NCI-H82 treated with DMSO at 0.1 percent for 48 hours (cell line): ENCODE measurements at regions not wholly inside any gene's neighbourhood (a gene's known extent, or its start where the extent isn't known, plus 50 kb on each side); places are given as distances from the start of the nearest gene placed in this dataset.
"Not testable (repeated sequence)": the region's sequence is repeated elsewhere in the genome, so short reads cannot be mapped to it uniquely, and the experiment has no call there.

ENCODE experiments used
- DNase-seq: peaks from one replicate; lab custom pipeline; 2025; ENCODE audit not compliant: unreplicated experiment; lab: John Stamatoyannopoulos, UW

GRCh38 chr2:58769111-58769863 is 528.2 kb upstream of the FANCL start:
- DNase-seq: no peak

DNA sequence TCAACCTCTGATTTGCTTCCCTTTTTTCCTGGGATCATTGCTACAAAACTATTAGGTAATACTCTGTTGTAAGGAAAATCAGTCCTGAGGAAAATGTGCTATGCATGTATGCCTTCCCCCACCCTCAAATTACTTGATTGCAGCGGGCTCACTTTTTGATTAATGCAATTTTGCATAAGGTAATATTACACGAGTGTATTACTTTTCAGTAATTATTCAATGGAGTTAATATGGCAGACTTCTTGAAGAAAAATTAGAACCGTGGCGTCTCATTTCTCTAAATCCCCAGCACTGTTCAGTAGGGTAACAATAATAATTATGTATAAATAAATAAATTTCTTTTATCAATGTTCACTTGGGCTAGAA is 527.6 kb upstream of the FANCL start:
- no peak for DNase-seq

DNA sequence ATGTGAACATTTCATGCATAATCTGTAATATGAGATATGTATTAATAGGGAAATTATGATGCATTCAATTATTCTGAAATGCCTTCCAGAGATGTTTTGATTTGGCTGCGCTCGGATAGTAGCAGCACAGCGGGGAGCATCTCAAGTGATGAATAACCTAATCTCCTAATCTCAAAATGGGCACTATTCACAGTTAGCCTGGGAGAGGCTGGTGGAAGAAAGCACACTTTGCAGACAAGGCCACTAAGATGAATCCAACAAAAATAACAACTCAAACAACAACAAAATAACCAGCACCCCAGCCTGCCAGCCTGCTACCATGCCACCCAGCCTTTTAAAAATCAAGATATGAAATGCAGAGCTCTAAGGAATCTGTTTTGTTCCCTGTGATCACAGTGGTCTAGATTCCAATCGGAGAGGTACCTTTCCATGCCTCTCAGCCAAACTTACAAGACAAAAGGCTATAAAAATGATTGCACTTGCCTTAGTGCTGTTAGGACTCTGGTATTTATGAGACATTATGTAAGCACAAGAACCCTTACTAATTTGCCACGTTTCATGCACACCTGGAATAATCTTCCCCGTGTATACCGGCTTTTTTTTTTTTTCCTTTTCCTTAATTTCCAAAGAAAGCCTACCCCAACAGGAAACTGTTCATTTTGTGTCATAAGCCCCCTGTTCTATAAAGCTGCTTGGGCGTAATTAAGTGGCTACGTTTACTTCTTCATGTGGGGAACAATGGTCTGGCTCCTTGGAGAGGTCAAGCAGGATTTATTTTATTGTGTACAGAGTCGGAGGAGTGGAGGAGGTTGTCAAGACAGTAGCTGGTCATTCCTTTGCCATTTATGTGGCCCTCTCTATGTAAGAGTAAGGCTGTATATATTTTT is 526.9 kb upstream of the FANCL start:
- no peak for DNase-seq

GRCh38 chr2:58764338-58765104 is 523.4 kb upstream of the FANCL start:
- no peak for DNase-seq

- DNase-seq: peak; percentile 7
Observed at GRCh38 chr2:58762176-58762781, 521.2 kb upstream of the FANCL start.

DNA sequence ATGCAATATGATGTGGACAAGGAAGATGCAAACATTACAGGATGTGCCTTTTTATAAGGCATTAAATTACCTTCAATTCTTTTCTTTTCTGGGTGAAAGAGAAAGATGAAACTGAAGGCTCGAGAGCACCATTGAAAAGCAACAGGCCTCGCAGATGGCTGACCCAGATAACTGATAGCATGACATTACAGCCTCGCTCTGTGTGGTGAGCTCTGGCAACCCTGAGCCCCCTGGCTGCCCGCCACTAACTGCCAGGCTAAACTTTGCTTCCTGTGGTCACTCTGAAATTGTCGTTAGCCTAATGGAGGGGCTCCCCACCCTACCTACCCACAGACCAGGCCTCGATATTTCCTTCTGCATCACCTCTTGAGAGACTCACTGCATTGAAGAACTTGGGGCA is 516.8 kb upstream of the FANCL start:
- no peak for DNase-seq

GRCh38 chr2:58756336-58756735 is 515.2 kb upstream of the FANCL start:
- DNase-seq: no peak

- not testable (repeated sequence) for DNase-seq
Observed at GRCh38 chr2:58752507-58752906, 511.4 kb upstream of the FANCL start.

DNA sequence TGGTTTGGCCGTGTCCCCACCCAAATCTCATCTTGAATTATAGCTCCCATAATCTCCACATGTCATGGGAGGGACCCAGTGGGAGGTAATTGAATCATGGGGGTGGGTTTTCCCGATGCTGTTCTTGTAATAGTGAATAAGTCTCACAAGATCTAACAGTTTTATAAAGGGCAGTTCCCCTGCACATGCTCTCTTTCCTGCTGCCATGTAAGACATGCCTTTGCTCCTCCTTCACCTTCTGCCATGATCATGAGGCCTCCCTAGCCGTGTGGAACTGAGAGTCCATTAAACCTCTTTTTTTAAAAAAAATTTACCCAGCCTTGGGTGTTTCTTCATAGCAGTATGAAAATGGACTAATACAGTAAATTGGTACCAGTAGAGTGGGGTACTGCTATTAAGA is 510.6 kb upstream of the FANCL start:
- not testable (repeated sequence) for DNase-seq

DNA sequence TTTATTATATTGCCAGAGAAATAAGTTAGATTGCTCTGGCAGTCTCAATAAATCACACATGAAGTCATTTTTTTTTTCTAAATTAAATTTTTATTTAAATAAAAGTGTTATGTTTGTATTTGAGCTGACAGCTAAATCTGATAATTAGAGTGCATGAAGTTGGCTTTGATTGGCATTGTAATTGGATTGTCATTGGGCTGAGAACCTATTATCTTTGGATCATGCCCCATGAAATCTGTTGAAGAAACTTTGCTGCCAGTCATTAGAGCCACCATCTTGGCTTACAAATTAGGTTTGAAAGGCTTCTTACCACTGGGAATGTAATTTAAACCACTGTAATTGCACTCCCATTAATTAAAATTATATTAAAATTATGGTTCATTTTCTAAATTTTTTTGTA is 507.9 kb upstream of the FANCL start:
- peak; percentile 31 for DNase-seq

GRCh38 chr2:58745334-58745733 is 504.2 kb upstream of the FANCL start:
- DNase-seq: not testable (repeated sequence)

GRCh38 chr2:58740426-58740825 is 499.3 kb upstream of the FANCL start:
- no peak for DNase-seq

- DNase-seq: no peak
Observed at GRCh38 chr2:58739033-58739432, 497.9 kb upstream of the FANCL start.

DNA sequence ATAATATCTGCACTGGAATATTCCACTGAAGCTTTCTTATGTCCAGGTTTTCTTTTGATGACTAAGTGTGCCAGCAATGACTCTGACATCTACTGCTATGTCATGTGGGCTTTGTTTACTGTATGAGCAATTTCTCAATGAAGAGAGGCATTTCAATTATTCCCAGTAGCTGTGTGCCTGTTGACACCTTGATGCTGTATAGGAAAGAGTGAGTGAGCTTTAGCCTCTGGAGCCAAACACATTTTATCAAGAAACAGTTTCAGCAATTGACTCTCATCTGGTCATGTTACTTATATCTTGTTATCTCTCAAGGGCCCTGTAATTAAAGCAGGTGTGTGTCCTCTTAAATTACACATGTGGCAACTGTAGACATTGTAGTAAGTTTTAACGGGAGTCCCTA is 493.2 kb upstream of the FANCL start:
- DNase-seq: no peak

- DNase-seq: no peak
Observed at GRCh38 chr2:58732999-58733398, 491.9 kb upstream of the FANCL start.

DNA sequence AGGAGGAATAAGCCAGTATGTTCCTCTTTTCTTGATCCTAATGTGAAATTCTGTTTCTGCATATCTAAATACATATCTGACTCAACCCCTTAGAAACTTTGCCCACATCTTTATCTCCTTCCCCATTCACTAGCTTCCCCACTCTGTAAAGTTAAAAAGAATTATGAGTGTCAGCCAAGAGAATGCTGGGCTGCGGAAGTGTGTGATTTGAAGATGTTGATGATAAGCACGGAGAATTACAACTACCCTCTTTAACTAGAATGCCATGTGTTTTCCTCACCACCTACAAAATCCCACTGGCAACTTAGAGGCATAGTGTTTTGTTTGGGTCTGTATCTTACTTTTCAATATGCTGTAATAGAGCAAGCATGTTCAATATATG is 490.4 kb upstream of the FANCL start:
- no peak for DNase-seq

DNA sequence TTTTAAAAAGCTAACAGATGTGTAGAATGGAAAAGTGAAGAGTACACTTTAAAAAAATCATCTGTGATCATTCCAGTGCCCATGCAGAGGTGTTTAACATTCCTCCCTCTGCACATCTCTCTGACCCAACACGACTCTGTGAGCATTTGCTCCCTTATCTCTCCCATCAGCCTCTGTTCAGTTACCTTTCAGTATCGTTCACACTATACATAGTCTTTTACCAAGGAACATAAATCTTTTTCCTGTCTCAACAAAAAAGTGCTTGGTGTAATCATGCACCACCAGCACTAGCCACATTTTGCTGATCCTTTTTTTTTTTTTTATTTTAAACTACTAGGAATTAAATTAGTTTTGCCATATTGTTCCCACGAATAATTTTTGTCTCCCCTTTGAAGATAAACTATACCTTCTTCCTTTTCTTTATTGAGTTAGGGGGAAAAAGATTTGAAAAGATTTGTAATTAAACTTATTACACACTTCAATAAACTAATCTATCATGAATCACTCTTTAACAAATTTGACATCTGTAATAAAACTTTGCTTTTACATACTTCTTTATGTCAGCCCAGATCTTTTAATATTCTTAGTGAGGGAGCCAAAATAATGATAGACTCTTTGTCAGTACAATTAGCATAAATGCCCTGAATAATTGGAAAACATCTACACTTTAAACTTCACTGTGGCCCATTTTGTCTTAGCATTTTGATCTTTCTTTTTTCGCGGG is 489.8 kb upstream of the FANCL start:
- DNase-seq: no peak

DNA sequence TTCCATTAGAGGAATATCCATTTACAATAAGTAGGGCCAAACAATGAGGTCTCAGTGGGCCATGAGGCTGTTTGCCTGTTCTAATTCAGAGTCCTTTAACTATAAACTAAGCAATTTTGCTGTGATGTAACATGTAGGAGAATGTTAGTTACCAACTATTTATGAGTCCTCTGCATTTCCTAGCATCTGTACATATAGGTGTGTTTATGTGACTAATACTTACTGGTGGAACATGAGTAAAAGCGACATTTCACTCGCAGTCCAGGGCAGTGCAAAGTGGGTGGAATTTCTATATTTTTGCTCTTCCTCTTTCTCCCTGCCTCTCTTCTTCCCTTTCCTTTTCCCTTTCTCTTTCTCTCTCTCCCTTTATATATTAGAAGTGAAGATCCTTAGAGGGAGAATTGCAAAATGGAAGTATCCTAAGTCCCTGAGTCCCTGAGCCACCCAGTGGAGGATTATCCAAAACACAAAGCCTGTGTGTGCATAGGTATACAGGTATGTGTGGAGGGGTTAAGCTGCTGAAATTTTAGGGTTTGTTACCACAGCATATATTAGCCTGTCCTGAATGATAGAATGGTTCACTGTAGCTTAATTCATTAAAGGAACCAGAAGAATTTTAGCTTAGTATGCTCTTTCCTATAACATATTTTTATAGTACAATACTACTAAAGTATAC is 487.0 kb upstream of the FANCL start:
- DNase-seq: no peak

GRCh38 chr2:58721912-58722591 is 480.9 kb upstream of the FANCL start:
- no peak for DNase-seq
